ENCODE measurements at regions not wholly inside any gene's neighbourhood (a gene's known extent, or its start where the extent isn't known, plus 50 kb on each side); places are given as distances from the start of the nearest gene placed in this dataset.

DNA sequence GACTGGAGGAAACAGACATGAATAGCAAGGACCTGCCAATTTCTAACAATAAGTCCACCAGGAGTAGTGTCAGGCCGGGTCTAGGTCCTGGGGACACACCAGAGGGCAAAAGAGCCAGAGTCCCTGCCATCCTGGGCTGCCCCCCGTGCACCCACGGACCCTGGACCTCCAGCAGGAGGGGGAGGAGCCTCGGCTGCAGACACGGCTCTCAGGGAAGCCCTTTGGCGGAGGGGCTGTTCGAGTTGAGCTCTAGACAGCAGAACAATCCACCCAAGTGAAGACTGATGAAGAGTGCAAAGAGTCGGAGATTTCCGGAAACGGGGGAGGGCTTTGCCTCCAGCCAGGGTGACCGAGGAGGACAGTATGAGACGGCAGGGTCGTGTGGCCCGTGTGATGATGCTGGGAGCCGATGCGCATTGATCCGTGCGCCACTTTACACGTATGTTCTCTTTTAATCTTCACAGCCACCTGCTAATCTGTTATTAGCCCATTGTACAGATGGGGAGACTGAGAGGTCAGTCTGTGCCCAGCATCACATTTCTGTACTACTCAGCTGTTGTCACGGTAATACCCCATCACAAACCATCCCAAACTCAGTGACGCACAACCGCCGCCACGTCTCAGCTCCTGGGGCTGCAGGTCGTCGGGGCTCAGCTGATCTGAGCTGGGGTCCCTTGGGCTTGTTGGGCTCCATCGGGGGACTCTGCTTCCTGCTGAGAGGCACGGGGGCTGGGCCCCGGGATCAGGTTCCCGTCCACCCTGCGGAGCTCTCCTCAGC lies 502.0 kb downstream of the PREX1 start:
- DNase-seq (ENCODE audit: extremely low spot score) = no peak
- 90% methylated on average over 20 of the region's 31 CpGs for WGBS
- intact Hi-C loops (cut with DNase I) = no loop called here
- Histone ChIP-seq H3K4me3 (no peak overlapping the region), H3K4me1 (peaks cover 5 to 47% (median 41%) of the 10 kb centered on the region in 4 donors), H3K27ac (replicated peaks in 1 of 4) (no peak overlapping the region), H3K9me3 (no peaks in the 10 kb centered on the region), H3K27me3 (no peaks in the 10 kb centered on the region), H3K36me3 (no peaks in the 10 kb centered on the region)
- TF ChIP-seq EP300 (IDR thresholded peaks at IDR 0.05) = no peak
- TF ChIP-seq POLR2A (IDR thresholded peaks at IDR 0.05; ENCODE audit: low read depth) = no peak
- TF ChIP-seq, protein P1, sequence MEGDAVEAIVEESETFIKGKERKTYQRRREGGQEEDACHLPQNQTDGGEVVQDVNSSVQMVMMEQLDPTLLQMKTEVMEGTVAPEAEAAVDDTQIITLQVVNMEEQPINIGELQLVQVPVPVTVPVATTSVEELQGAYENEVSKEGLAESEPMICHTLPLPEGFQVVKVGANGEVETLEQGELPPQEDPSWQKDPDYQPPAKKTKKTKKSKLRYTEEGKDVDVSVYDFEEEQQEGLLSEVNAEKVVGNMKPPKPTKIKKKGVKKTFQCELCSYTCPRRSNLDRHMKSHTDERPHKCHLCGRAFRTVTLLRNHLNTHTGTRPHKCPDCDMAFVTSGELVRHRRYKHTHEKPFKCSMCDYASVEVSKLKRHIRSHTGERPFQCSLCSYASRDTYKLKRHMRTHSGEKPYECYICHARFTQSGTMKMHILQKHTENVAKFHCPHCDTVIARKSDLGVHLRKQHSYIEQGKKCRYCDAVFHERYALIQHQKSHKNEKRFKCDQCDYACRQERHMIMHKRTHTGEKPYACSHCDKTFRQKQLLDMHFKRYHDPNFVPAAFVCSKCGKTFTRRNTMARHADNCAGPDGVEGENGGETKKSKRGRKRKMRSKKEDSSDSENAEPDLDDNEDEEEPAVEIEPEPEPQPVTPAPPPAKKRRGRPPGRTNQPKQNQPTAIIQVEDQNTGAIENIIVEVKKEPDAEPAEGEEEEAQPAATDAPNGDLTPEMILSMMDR (IDR thresholded peaks at IDR 0.05) = no peak
- no peak for TF ChIP-seq POLR2AphosphoS5 (IDR thresholded peaks at IDR 0.05)

DNA sequence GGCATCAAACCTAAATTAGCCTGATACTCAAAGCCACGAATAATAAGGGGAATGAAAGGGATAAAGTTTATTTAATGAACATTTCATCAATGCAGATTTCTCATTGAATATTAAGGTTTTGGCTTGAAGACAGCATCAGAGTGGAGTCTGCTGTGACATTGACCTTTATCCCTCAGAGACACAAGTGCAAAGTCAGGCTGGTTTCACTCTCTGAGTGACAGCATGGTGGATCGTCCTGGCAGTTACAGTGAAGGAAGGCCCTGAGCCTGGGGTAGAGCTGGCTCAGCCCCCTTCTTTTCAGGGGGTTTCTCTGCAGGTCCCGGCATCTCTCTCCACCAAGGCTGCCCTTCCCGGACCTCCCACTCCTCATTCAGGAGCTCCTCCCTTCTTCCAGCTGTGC lies 503.1 kb downstream of the PREX1 start:
- intact Hi-C loops (cut with DNase I) = no loop called here

DNA sequence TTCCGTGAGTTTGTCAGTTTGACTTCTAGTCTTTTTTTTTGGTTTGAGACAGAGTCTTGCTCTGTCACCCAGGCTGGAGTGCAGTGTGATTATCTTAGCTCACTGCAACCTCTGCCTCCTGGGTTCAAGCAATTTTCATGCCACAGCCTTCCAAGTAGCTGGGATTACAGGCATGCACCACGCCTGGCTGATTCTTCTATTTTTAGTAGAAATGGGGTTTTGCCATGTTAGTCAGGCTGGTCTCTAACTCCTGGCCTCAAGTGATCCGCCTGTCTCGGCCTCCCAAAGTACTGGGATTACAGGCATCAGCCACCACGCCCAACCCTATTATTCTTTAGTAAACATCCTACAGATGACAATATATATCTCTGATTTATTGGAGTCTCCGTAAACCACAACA lies 506.5 kb downstream of the PREX1 start:
- H3K4me3 ChIP-seq = no peak overlapping the region
- no peaks in the 10 kb centered on the region for H3K36me3 ChIP-seq
- H3K4me1 ChIP-seq = peaks cover 0 to 24% (median 10%) of the 10 kb centered on the region in 4 donors
- no peak for TF ChIP-seq POLR2A (IDR thresholded peaks at IDR 0.05; ENCODE audit: low read depth)
- no peak for TF ChIP-seq POLR2AphosphoS5 (IDR thresholded peaks at IDR 0.05)
- TF ChIP-seq, protein P1 (IDR thresholded peaks at IDR 0.05) = no peak
- TF ChIP-seq EP300 (IDR thresholded peaks at IDR 0.05) = no peak
- no peak overlapping the region for H3K27ac ChIP-seq (replicated peaks in 1 of 4)
- intact Hi-C loops (cut with DNase I) = no loop called here
- H3K27me3 ChIP-seq = no peaks in the 10 kb centered on the region
- no peak for DNase-seq (ENCODE audit: extremely low spot score)
- no peaks in the 10 kb centered on the region for H3K9me3 ChIP-seq
- 96% methylated on average over 6 of the region's 6 CpGs for WGBS

More for the DNA sequence above, 503.1 kb downstream of the PREX1 start:
- H3K4me1 ChIP-seq = peaks cover 5 to 48% (median 33%) of the 10 kb centered on the region in 4 donors
- H3K27ac ChIP-seq (replicated peaks in 1 of 4) = no peak overlapping the region
- H3K27me3 ChIP-seq = no peaks in the 10 kb centered on the region
- H3K9me3 ChIP-seq = no peaks in the 10 kb centered on the region
- no peak for DNase-seq (ENCODE audit: extremely low spot score)
- TF ChIP-seq, protein P1 (IDR thresholded peaks at IDR 0.05) = no peak
- TF ChIP-seq POLR2AphosphoS5 (IDR thresholded peaks at IDR 0.05) (no peak), POLR2A (IDR thresholded peaks at IDR 0.05; ENCODE audit: low read depth) (no peak), EP300 (IDR thresholded peaks at IDR 0.05) (no peak)
- H3K36me3 ChIP-seq = no peaks in the 10 kb centered on the region
- WGBS = 80% methylated on average over 4 of the region's 4 CpGs
- no peak overlapping the region for H3K4me3 ChIP-seq

DNA sequence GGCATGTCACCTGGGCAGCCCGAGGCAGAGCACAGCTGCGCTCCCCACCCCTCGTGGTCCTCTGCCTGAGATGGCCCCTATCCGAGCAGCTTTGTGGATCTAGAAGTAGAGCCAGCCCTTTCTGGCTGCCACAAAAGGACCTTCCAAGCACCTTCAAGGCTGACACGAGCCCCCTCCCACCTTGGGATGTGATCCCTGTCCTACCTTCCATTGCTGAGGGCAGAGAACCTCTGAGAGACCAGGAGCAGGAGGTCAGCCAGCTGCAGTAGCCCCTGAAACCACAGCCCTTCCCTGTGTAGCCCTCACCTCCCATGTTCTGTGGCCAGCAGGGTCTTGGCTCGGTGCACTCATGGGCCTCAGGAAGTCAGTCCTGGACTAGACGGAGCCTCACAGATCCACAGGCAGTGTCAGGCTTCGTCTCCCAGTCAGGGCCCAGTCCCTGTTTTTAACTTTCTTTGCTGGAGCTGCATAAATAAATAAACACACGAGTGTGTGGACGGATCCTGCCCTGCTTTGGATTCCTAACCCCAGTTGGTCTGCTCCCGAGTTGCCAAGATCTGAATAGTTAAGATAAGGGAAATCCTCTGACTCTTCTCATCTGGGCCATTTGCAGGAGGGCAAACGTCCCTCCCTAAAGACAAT lies 507.7 kb downstream of the PREX1 start:
- H3K4me3 ChIP-seq = no peak overlapping the region
- peaks cover 0 to 20% (median 10%) of the 10 kb centered on the region in 4 donors for H3K4me1 ChIP-seq
- WGBS = 72% methylated on average over 12 of the region's 12 CpGs
- intact Hi-C loops (cut with DNase I) = no loop called here
- no peak for DNase-seq (ENCODE audit: extremely low spot score)
- TF ChIP-seq, protein P1 (IDR thresholded peaks at IDR 0.05) = no peak
- TF ChIP-seq POLR2AphosphoS5 (IDR thresholded peaks at IDR 0.05) (no peak), EP300 (IDR thresholded peaks at IDR 0.05) (no peak), POLR2A (IDR thresholded peaks at IDR 0.05; ENCODE audit: low read depth) (no peak)
- H3K9me3 ChIP-seq = no peaks in the 10 kb centered on the region
- no peaks in the 10 kb centered on the region for H3K27me3 ChIP-seq
- no peaks in the 10 kb centered on the region for H3K36me3 ChIP-seq
- no peak overlapping the region for H3K27ac ChIP-seq (replicated peaks in 1 of 4)
